ENCODE measurements at regions not wholly inside any gene's neighbourhood (a gene's known extent, or its start where the extent isn't known, plus 50 kb on each side); places are given as distances from the start of the nearest gene placed in this dataset.

DNA sequence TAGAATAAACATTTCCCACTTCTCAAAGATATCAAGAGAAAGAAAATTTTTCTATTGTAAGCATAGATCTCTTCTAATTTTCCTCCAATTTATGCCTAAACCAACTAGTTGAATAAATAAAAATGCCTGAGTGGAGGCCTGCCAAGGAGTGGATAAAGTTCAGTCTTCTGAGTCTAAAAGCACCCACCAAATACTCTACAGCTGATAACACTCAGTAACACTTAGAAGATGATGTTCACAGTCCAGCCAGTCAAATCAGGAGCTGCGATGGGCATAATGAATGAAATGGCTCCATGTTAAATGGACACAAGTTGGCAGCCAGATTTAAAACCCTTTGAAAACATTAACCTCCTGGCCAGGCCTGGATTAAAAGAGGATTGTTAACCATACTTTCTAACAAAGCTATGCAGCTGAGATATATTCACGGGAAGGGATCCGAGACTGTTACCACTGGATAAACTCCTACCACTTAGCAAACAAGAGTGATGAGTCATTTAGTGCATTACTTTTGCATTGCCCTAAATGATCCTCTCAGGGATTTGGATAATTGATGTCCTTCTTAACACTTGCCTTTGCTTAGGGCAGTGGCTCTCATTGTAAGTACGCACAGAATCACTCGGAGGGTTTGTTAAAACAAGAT is 63.7 kb upstream of the CCDC112 start:
- TF ChIP-seq, protein P1, sequence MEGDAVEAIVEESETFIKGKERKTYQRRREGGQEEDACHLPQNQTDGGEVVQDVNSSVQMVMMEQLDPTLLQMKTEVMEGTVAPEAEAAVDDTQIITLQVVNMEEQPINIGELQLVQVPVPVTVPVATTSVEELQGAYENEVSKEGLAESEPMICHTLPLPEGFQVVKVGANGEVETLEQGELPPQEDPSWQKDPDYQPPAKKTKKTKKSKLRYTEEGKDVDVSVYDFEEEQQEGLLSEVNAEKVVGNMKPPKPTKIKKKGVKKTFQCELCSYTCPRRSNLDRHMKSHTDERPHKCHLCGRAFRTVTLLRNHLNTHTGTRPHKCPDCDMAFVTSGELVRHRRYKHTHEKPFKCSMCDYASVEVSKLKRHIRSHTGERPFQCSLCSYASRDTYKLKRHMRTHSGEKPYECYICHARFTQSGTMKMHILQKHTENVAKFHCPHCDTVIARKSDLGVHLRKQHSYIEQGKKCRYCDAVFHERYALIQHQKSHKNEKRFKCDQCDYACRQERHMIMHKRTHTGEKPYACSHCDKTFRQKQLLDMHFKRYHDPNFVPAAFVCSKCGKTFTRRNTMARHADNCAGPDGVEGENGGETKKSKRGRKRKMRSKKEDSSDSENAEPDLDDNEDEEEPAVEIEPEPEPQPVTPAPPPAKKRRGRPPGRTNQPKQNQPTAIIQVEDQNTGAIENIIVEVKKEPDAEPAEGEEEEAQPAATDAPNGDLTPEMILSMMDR (IDR thresholded peaks at IDR 0.05) = no peak
- TF ChIP-seq POLR2A (IDR thresholded peaks at IDR 0.05) = no peak
